ENCODE measurements at regions not wholly inside any gene's neighbourhood (a gene's known extent, or its start where the extent isn't known, plus 50 kb on each side); places are given as distances from the start of the nearest gene placed in this dataset.
"Not testable (repeated sequence)": the region's sequence is repeated elsewhere in the genome, so short reads cannot be mapped to it uniquely, and the experiment has no call there.

GRCh38 chrX:79026742-79027141, 81.6 kb downstream of the P2RY10 start:
- DNase-seq (ENCODE audit: low spot score); in situ Hi-C loops (cut with MboI; ENCODE audit: low sequenced_read_pairs, unreplicated experiment): not testable (repeated sequence)

GRCh38 chrX:79035421-79035820, 90.2 kb downstream of the P2RY10 start:
- in situ Hi-C loops (cut with MboI; ENCODE audit: low sequenced_read_pairs, unreplicated experiment), result no loop called here
- no peak for TF ChIP-seq CTCF (IDR thresholded peaks at IDR 0.05; ENCODE audit: borderline replicate concordance, control extremely low read depth, extremely low read depth, insufficient read depth, missing control alignments)
- DNase-seq (ENCODE audit: low spot score), result no peak

GRCh38 chrX:79036157-79036880, 91.1 kb downstream of the P2RY10 start:
- in situ Hi-C loops (cut with MboI; ENCODE audit: low sequenced_read_pairs, unreplicated experiment), result no loop called here
- no peak for TF ChIP-seq CTCF (IDR thresholded peaks at IDR 0.05; ENCODE audit: borderline replicate concordance, control extremely low read depth, extremely low read depth, insufficient read depth, missing control alignments)
- no peak for DNase-seq (ENCODE audit: low spot score)

- no peak for TF ChIP-seq CTCF (IDR thresholded peaks at IDR 0.05; ENCODE audit: borderline replicate concordance, control extremely low read depth, extremely low read depth, insufficient read depth, missing control alignments)
- in situ Hi-C loops (cut with MboI; ENCODE audit: low sequenced_read_pairs, unreplicated experiment), result no loop called here
These were observed 78.8 kb upstream of the GPR174 start for GRCh38 chrX:79065696-79066095.

GRCh38 chrX:79078114-79078513, 66.4 kb upstream of the GPR174 start:
- DNase-seq (ENCODE audit: low spot score), result no peak
- in situ Hi-C loops (cut with MboI; ENCODE audit: low sequenced_read_pairs, unreplicated experiment), result loop anchor here (25.0 kb wide), 2 partner anchors 334 to 516 kb away; no protein-coding TSS in a partner anchor
- no peak for TF ChIP-seq CTCF (IDR thresholded peaks at IDR 0.05; ENCODE audit: borderline replicate concordance, control extremely low read depth, extremely low read depth, insufficient read depth, missing control alignments)

More at GRCh38 chrX:79065696-79066095, 78.8 kb upstream of the GPR174 start:
- DNase-seq (ENCODE audit: low spot score), result no peak

DNA sequence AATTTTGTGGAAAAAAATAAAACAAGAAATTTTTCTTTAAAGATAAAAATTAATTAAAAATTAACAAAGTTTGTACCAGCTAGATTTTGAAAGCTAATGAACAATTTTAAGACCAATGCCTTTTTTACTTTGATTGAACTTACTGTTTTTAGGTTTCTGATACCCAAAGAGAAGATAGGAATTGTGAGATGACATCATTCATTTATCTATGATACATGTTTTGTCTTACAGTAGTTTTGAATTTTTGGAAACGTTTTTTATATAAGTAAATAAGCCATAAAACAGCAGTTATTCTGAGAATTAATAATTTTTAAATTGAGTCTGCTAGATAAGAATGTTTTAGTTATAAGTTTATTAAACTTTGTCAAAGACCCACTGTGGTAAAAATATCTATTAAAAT, 65.0 kb upstream of the GPR174 start:
- DNase-seq (ENCODE audit: low spot score), result no peak
- in situ Hi-C loops (cut with MboI; ENCODE audit: low sequenced_read_pairs, unreplicated experiment), result loop anchor here (25.0 kb wide), 2 partner anchors 333 to 517 kb away; no protein-coding TSS in a partner anchor
- TF ChIP-seq CTCF (IDR thresholded peaks at IDR 0.05; ENCODE audit: borderline replicate concordance, control extremely low read depth, extremely low read depth, insufficient read depth, missing control alignments), result no peak

DNA sequence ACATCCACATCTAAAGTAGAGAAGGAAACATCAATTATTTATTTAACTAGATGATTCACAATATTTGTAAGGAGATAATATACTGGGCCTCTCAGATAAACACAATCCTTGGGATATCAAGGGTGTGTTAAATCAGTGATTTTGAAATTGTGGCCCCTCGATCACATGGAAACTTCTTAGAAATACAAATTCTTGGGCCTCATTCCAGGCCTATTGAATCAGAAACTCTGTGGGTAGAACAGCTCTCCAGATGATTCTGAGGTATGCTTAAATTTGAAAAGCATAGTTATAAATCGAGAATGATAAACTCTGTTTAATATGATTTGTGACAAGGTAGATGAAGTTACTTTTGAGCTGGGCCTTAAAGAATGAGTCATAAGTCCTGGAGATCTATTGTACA, 64.3 kb upstream of the GPR174 start:
- TF ChIP-seq CTCF (IDR thresholded peaks at IDR 0.05; ENCODE audit: borderline replicate concordance, control extremely low read depth, extremely low read depth, insufficient read depth, missing control alignments), result no peak
- in situ Hi-C loops (cut with MboI; ENCODE audit: low sequenced_read_pairs, unreplicated experiment), result loop anchor here (10.0 to 25.0 kb wide), 3 partner anchors 185 to 518 kb away; no protein-coding TSS in a partner anchor
- DNase-seq (ENCODE audit: low spot score), result no peak

Measured in GM13976 (cell line).